Spleen (tissue), 7 donors: ENCODE measurements at regions not wholly inside any gene's neighbourhood (a gene's known extent, or its start where the extent isn't known, plus 50 kb on each side); places are given as distances from the start of the nearest gene placed in this dataset.

Experiments
- CTCF ChIP-seq, 11 experiments: fragments of 200-600 bp in 7 of 11; fragments of 450-650 bp in 4 of 11; sonication (generic) in 4 of 11; IDR thresholded peaks in 8 of 11; conservative IDR thresholded peaks in 3 of 11; 1 replicate in 7 of 11; 2 replicates in 4 of 11; pipeline versions ENCODE4 v1.4.0 to v1.8.0; 2016 to 2021; ENCODE audit warnings: antibody characterized with exemption in 11 of 11, inconsistent platforms in 4 of 11, mild to moderate bottlenecking in 1 of 11
- POLR2A ChIP-seq, 3 donors: fragments of 450-650 bp; IDR thresholded peaks; one replicate each; pipeline ENCODE4 v1.5.1; 2017; ENCODE audit warnings: antibody characterized with exemption in 3 of 3, mild to moderate bottlenecking in 1 of 3
- POLR2AphosphoS5 ChIP-seq, 3 donors: sonication (generic); formaldehyde crosslinking; IDR thresholded peaks; one replicate each; pipeline ENCODE4 v1.5.1; 2017; ENCODE audit warnings: antibody characterized with exemption in 3 of 3
- donor health status: DM: no; HTN: no; CAD: no; lungs with moderate emphysema.
- donor health status: DM: no; HTN: no; CAD: no.
- donor health status: DM: no; HTN: no; CAD: no.

DNA sequence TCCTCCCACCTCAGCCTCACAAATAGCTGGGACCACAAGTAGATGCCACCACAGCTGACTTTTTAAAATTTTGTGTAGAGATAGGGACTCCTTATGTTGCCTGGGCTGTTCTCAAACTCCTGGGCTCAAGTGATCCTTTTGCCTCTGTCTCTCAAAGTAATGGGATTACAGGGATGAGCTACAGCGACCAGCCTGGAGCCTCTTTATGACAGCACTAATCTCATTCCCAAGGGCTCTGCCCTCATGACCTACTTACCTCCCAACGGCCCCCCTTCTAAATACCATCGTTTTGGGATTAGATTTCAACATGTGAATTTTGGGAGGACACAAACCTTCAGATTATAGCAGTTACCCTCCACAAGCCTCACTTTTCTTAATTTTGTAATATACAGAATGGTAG, 150.6 kb upstream of the FUT8 start:
- TF ChIP-seq CTCF (IDR thresholded peaks at IDR 0.05 in 8 of 11, conservative IDR thresholded peaks at IDR 0.05 in 3 of 11) (no peak), POLR2A (IDR thresholded peaks at IDR 0.05) (no peak), POLR2AphosphoS5 (IDR thresholded peaks at IDR 0.05) (no peak)
